Panc1 (cell line): ENCODE measurements at regions not wholly inside any gene's neighbourhood (a gene's known extent, or its start where the extent isn't known, plus 50 kb on each side); places are given as distances from the start of the nearest gene placed in this dataset.

Experiments used
- CTCF ChIP-seq: fragments of 450-650 bp; IDR thresholded peaks from 2 replicates; pipeline ENCODE4 v1.5.1; 2017; ENCODE audit warnings: mild to moderate bottlenecking
- POLR2AphosphoS5 ChIP-seq: IDR thresholded peaks from 2 replicates; pipeline ENCODE4 v1.6.1; 2012; ENCODE audit warnings: mild to moderate bottlenecking, low read depth, low read length, moderate library complexity

GRCh38 chr2:7609556-7609955 is 692.3 kb downstream of the RNF144A start:
- TF ChIP-seq CTCF (no peak), POLR2AphosphoS5 (no peak)
